ENCODE measurements at regions not wholly inside any gene's neighbourhood (a gene's known extent, or its start where the extent isn't known, plus 50 kb on each side); places are given as distances from the start of the nearest gene placed in this dataset.

DNA sequence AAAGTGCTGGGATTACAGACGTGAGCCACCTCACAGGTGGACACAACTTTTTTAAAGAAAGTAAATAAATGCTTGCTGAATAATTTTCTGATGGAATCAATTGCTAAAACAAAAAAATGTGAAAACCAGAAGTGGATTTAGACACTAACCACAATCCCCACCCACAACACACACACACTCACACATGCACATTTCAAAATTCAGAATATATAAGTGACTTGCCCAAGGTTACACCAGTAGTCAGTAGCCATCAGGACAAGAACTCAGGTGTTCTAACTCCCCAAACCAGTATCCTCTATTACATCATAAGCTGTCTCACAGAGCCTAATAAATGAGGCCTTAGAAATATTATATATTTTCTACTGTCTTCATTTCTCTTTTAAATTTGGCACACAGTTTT lies 1923.6 kb upstream of the PIK3C3 start:
- intact Hi-C loops (cut with micrococcal nuclease) (no loop called here), dilution Hi-C loops (cut with MboI; ENCODE audit: extremely low pct_ligation_motif_present, low sequenced_read_pairs) (no loop called here)
- no peak overlapping the region for H3K4me2 ChIP-seq (ENCODE audit: insufficient read depth, low read length)
- DNase-seq (ENCODE audit: low read depth, low spot score) = no peak
- no peak overlapping the region for H3K9ac ChIP-seq (replicated peaks; ENCODE audit: extremely low read depth, insufficient read depth, low read length)
- no peaks in the 10 kb centered on the region for H4K20me1 ChIP-seq (replicated peaks; ENCODE audit: control insufficient read depth, extremely low read depth, insufficient read depth, low read length)
- CTCF ChIA-PET = no interaction called here
- no peaks in the 10 kb centered on the region for H3K79me2 ChIP-seq (ENCODE audit: control insufficient read depth, insufficient read depth, low read length)
- no peaks in the 10 kb centered on the region for H3K27me3 ChIP-seq (ENCODE audit: control insufficient read depth in 2 of 2, insufficient read depth in 2 of 2, low read length in 2 of 2)
- BruUV-seq (replicated peaks) = no TSS peak
- FAIRE-seq = no peak
- H3K36me3 ChIP-seq (ENCODE audit: control insufficient read depth in 2 of 2, extremely low read depth in 1 of 2, insufficient read depth in 2 of 2, low read length in 2 of 2) = no peaks in the 10 kb centered on the region
- no peaks in the 10 kb centered on the region for H3K4me1 ChIP-seq (ENCODE audit: control insufficient read depth, extremely low read depth, insufficient read depth, low read length)
- POLR2A ChIA-PET = no interaction called here
- no peak overlapping the region for H3K27ac ChIP-seq (ENCODE audit: insufficient read depth, low read depth, low read length)
- no peak overlapping the region for H3K4me3 ChIP-seq (replicated peaks in 1 of 3; ENCODE audit: insufficient read depth in 1 of 3, low read depth in 1 of 3, low read length in 3 of 3)
- no peaks in the 10 kb centered on the region for H3K9me3 ChIP-seq (replicated peaks; ENCODE audit: control insufficient read depth, insufficient read depth, low read length)
- H2AFZ ChIP-seq (ENCODE audit: low read depth, low read length) = no peak overlapping the region
- no peaks in the 10 kb centered on the region for H3K9me1 ChIP-seq (replicated peaks; ENCODE audit: control insufficient read depth, extremely low read depth, insufficient read depth, low read length)
- TF ChIP-seq MYC (IDR thresholded peaks at IDR 0.05; ENCODE audit: low read depth, low read length) (no peak), FOS (IDR thresholded peaks at IDR 0.05; ENCODE audit: borderline replicate concordance, insufficient read depth, low read length) (no peak), JUN (IDR thresholded peaks at IDR 0.05; ENCODE audit: borderline replicate concordance, insufficient read depth, insufficient read length, low read depth) (no peak), POLR2A (IDR thresholded peaks at IDR 0.05; ENCODE audit: low read depth, low read length) (no peak)
- TF ChIP-seq, protein P1, sequence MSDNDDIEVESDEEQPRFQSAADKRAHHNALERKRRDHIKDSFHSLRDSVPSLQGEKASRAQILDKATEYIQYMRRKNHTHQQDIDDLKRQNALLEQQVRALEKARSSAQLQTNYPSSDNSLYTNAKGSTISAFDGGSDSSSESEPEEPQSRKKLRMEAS (IDR thresholded peaks at IDR 0.05; ENCODE audit: insufficient read depth, insufficient read length) = no peak

DNA sequence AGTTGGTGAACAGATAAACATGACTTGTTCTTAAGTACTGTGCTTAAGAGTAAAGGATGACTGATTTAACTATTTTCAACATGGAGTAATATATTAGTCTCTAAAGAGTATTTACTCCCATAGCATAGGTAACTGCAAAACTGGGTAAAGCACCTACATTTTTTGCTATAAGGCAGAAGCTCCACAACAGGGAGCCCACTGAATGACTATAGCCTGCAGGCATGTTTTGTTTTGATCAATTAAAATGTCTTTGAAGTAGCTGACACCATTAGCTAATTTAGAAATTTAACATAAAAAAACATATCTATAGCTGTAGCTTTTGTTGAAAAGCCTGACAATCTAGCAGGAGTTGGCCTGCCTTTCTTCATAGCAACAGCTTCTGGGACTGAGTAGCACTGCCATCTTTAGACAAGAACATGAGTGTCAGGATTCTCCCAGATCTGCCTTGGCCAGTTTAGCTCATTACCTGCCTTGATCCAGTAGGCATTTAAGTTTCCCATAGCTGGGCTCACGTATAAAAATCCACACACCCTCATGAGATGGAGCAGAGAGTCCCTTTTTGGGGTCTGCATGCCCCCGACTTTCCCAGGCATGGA lies 1935.1 kb upstream of the PIK3C3 start:
- Histone ChIP-seq H3K79me2 (ENCODE audit: control insufficient read depth, insufficient read depth, low read length) (no peaks in the 10 kb centered on the region), H3K27me3 (ENCODE audit: control insufficient read depth in 2 of 2, insufficient read depth in 2 of 2, low read length in 2 of 2) (no peaks in the 10 kb centered on the region), H4K20me1 (replicated peaks; ENCODE audit: control insufficient read depth, extremely low read depth, insufficient read depth, low read length) (no peaks in the 10 kb centered on the region), H3K4me1 (ENCODE audit: control insufficient read depth, extremely low read depth, insufficient read depth, low read length) (peaks cover 7% of the 10 kb centered on the region), H2AFZ (ENCODE audit: low read depth, low read length) (no peak overlapping the region), H3K27ac (ENCODE audit: insufficient read depth, low read depth, low read length) (no peak overlapping the region), H3K9me1 (replicated peaks; ENCODE audit: control insufficient read depth, extremely low read depth, insufficient read depth, low read length) (no peaks in the 10 kb centered on the region), H3K36me3 (ENCODE audit: control insufficient read depth in 2 of 2, extremely low read depth in 1 of 2, insufficient read depth in 2 of 2, low read length in 2 of 2) (no peaks in the 10 kb centered on the region), H3K9me3 (replicated peaks; ENCODE audit: control insufficient read depth, insufficient read depth, low read length) (no peaks in the 10 kb centered on the region), H3K9ac (replicated peaks; ENCODE audit: extremely low read depth, insufficient read depth, low read length) (no peak overlapping the region), H3K4me3 (replicated peaks in 1 of 3; ENCODE audit: insufficient read depth in 1 of 3, low read depth in 1 of 3, low read length in 3 of 3) (no peak overlapping the region), H3K4me2 (ENCODE audit: insufficient read depth, low read length) (no peak overlapping the region)
- intact Hi-C loops (cut with micrococcal nuclease) = no loop called here
- ChIA-PET POLR2A (no interaction called here), CTCF (interaction anchor here (0.6 to 1.4 kb wide), 6 partner anchors 12 to 447 kb away, joined by 3 read pairs; no protein-coding TSS in a partner anchor)
- dilution Hi-C loops (cut with MboI; ENCODE audit: extremely low pct_ligation_motif_present, low sequenced_read_pairs) = no loop called here
- DNase-seq (ENCODE audit: low read depth, low spot score) (no peak), FAIRE-seq (no peak)
- TF ChIP-seq, protein P1 (IDR thresholded peaks at IDR 0.05; ENCODE audit: insufficient read depth, insufficient read length) = no peak
- no TSS peak for BruUV-seq (replicated peaks)

Measured in endothelial cell of umbilical vein (primary cell).